KMS-11 (cell line): ENCODE measurements at regions not wholly inside any gene's neighbourhood (a gene's known extent, or its start where the extent isn't known, plus 50 kb on each side); places are given as distances from the start of the nearest gene placed in this dataset.
A peak's percentile ranks its signal among the peaks of the same experiment; 100 is the strongest.

Experiments used
- H2AFZ ChIP-seq: fragments of 200-600 bp; sonication (generic); 2 replicates; pipeline ENCODE4 v1.6.1; 2016; ENCODE audit warnings: antibody characterized with exemption, mixed run types, low read depth
- H3K27ac ChIP-seq: fragments of 200-600 bp; sonication (generic); 2 replicates; pipeline ENCODE4 v1.6.1; 2016; ENCODE audit warnings: mild to moderate bottlenecking, mixed run types
- H3K27me3 ChIP-seq: fragments of 200-600 bp; sonication (generic); 2 replicates; pipeline ENCODE4 v1.6.1; 2017; ENCODE audit warnings: mild to moderate bottlenecking, low read depth, mixed run types, moderate library complexity; ENCODE audit not compliant: insufficient read depth
- H3K36me3 ChIP-seq: fragments of 200-600 bp; sonication (generic); 2 replicates; pipeline ENCODE4 v1.6.1; 2017; ENCODE audit warnings: mild to moderate bottlenecking, mixed run types; ENCODE audit not compliant: insufficient read depth
- H3K4me1 ChIP-seq: fragments of 200-600 bp; sonication (generic); 2 replicates; pipeline ENCODE4 v1.6.1; 2016; ENCODE audit warnings: mild to moderate bottlenecking, low read depth, mixed run types; ENCODE audit not compliant: poor library complexity, severe bottlenecking
- H3K4me2 ChIP-seq: fragments of 200-600 bp; sonication (generic); 2 replicates; pipeline ENCODE4 v1.7.0; 2016; ENCODE audit warnings: mild to moderate bottlenecking, mixed run types
- H3K4me3 ChIP-seq: fragments of 200-600 bp; sonication (generic); IDR thresholded peaks from 2 replicates; pipeline ENCODE4 v1.6.1; 2017; ENCODE audit warnings: low read depth, low read length, mixed read lengths; ENCODE audit not compliant: insufficient read depth
- H3K79me2 ChIP-seq: fragments of 200-600 bp; sonication (generic); 2 replicates; pipeline ENCODE4 v1.6.1; 2016; ENCODE audit warnings: low read depth, mixed run types; ENCODE audit not compliant: insufficient read depth
- H3K9ac ChIP-seq: fragments of 200-600 bp; sonication (generic); 2 replicates; pipeline ENCODE4 v1.6.1; 2016; ENCODE audit warnings: mild to moderate bottlenecking, mixed run types
- H4K20me1 ChIP-seq: fragments of 200-600 bp; sonication (generic); 2 replicates; pipeline ENCODE4 v1.6.1; 2016; ENCODE audit warnings: mild to moderate bottlenecking, mixed run types; ENCODE audit not compliant: insufficient read depth
- CTCF ChIP-seq: fragments of 200-600 bp; sonication (generic); conservative IDR thresholded peaks from 2 replicates; pipeline ENCODE4 v1.6.1; 2017; ENCODE audit warnings: low read depth, mild to moderate bottlenecking, antibody characterized with exemption, low read length, moderate library complexity, mixed read lengths

GRCh38 chr3:194072097-194072428 lies 63.9 kb upstream of the HES1 start:
- Histone ChIP-seq H3K4me3 (no peak overlapping the region), H2AFZ (no peak overlapping the region), H3K9ac (no peak overlapping the region), H3K36me3 (no peaks in the 10 kb centered on the region), H3K27ac (no peak overlapping the region), H4K20me1 (no peaks in the 10 kb centered on the region), H3K4me2 (peak overlapping the region; percentile 85; the same call in 1 of the 2 replicates), H3K27me3 (no peaks in the 10 kb centered on the region), H3K4me1 (peaks cover 12% of the 10 kb centered on the region), H3K79me2 (no peaks in the 10 kb centered on the region)
- no peak for TF ChIP-seq CTCF

GRCh38 chr3:194072691-194073279 lies 63.2 kb upstream of the HES1 start:
- Histone ChIP-seq H2AFZ (no peak overlapping the region), H4K20me1 (no peaks in the 10 kb centered on the region), H3K79me2 (no peaks in the 10 kb centered on the region), H3K27ac (no peak overlapping the region), H3K4me3 (no peak overlapping the region), H3K36me3 (no peaks in the 10 kb centered on the region), H3K9ac (no peak overlapping the region), H3K4me1 (peaks cover 12% of the 10 kb centered on the region), H3K4me2 (no peak overlapping the region), H3K27me3 (no peaks in the 10 kb centered on the region)
- TF ChIP-seq CTCF = no peak

- Histone ChIP-seq H3K27ac (no peak overlapping the region), H3K79me2 (no peaks in the 10 kb centered on the region)
- no peak for TF ChIP-seq CTCF
Measured at GRCh38 chr3:194073926-194074325, 62.0 kb upstream of the HES1 start.

GRCh38 chr3:194075088-194075615 lies 60.8 kb upstream of the HES1 start:
- Histone ChIP-seq H3K27me3 (no peaks in the 10 kb centered on the region), H3K79me2 (no peaks in the 10 kb centered on the region), H4K20me1 (no peaks in the 10 kb centered on the region), H3K27ac (no peak overlapping the region), H3K4me2 (no peak overlapping the region), H3K9ac (no peak overlapping the region), H2AFZ (no peak overlapping the region), H3K4me3 (no peak overlapping the region), H3K36me3 (no peaks in the 10 kb centered on the region), H3K4me1 (peaks cover 10% of the 10 kb centered on the region)
- TF ChIP-seq CTCF = no peak

More at GRCh38 chr3:194073926-194074325, 62.0 kb upstream of the HES1 start:
- peaks cover 12% of the 10 kb centered on the region for H3K4me1 ChIP-seq
- no peak overlapping the region for H3K4me2 ChIP-seq
- no peaks in the 10 kb centered on the region for H3K27me3 ChIP-seq
- H2AFZ ChIP-seq = no peak overlapping the region
- no peak overlapping the region for H3K9ac ChIP-seq
- H3K36me3 ChIP-seq = no peaks in the 10 kb centered on the region
- H4K20me1 ChIP-seq = no peaks in the 10 kb centered on the region
- H3K4me3 ChIP-seq = no peak overlapping the region
